HepG2 (cell line): ENCODE measurements at regions not wholly inside any gene's neighbourhood (a gene's known extent, or its start where the extent isn't known, plus 50 kb on each side); places are given as distances from the start of the nearest gene placed in this dataset.
A peak's percentile ranks its signal among the peaks of the same experiment; 100 is the strongest.

Experiments used
- ARNT ChIP-seq: fragments of 450-650 bp; IDR thresholded peaks from 2 replicates; pipeline ENCODE4 v1.6.1; 2017
- FOXA3 ChIP-seq: IDR thresholded peaks from 2 replicates; pipeline ENCODE4 v1.6.1; 2016; ENCODE audit warnings: missing genetic modification reagents, missing compliant biosample characterization
- FOXJ3 ChIP-seq: sonication (generic); formaldehyde crosslinking; IDR thresholded peaks from 2 replicates; pipeline ENCODE4 v1.4.0; 2020; ENCODE audit warnings: missing genetic modification reagents, mild to moderate bottlenecking, borderline replicate concordance
- GMEB2 ChIP-seq: IDR thresholded peaks from 2 replicates; pipeline ENCODE4 v1.6.1; 2016; ENCODE audit warnings: missing biosample characterization, missing genetic modification reagents, low read depth
- GTF2F1 ChIP-seq: fragments of 150-350 bp; IDR thresholded peaks from 2 replicates; pipeline ENCODE4 v1.6.1; 2014; ENCODE audit warnings: low read length
- HBP1 ChIP-seq: IDR thresholded peaks from 2 replicates; pipeline ENCODE4 v1.6.1; 2016; ENCODE audit warnings: low read depth, control low read depth
- KDM4B ChIP-seq: sonication (generic); formaldehyde crosslinking; IDR thresholded peaks from 2 replicates; pipeline ENCODE4 v1.4.0; 2020; ENCODE audit warnings: missing genetic modification reagents
- KLF12 ChIP-seq: sonication (generic); formaldehyde crosslinking; IDR thresholded peaks from 2 replicates; pipeline ENCODE4 v1.4.0; 2020; ENCODE audit warnings: missing genetic modification reagents, borderline replicate concordance
- PRDM4 ChIP-seq: sonication (generic); formaldehyde crosslinking; IDR thresholded peaks from 2 replicates; pipeline ENCODE4 v1.9.0; 2021; ENCODE audit warnings: missing genetic modification reagents, borderline replicate concordance
- RFX3 ChIP-seq: IDR thresholded peaks from 2 replicates; pipeline ENCODE4 v1.6.1; 2016; ENCODE audit warnings: missing biosample characterization, missing genetic modification reagents
- SIN3B ChIP-seq: fragments of 150-350 bp; IDR thresholded peaks from 2 replicates; pipeline ENCODE4 v1.6.1; 2014; ENCODE audit warnings: low read length
- SP5 ChIP-seq: IDR thresholded peaks from 2 replicates; pipeline ENCODE4 v1.6.1; 2016; ENCODE audit warnings: low read depth, borderline replicate concordance
- ZNF235 ChIP-seq: sonication (generic); formaldehyde crosslinking; IDR thresholded peaks from 2 replicates; pipeline ENCODE4 v1.8.1; 2023; ENCODE audit warnings: mild to moderate bottlenecking, missing genetic modification reagents, borderline replicate concordance
- ZNF609 ChIP-seq: sonication (generic); formaldehyde crosslinking; IDR thresholded peaks from 2 replicates; pipeline ENCODE4 v1.4.0; 2020; ENCODE audit warnings: mild to moderate bottlenecking, missing genetic modification reagents, borderline replicate concordance
- ZNF768 ChIP-seq: sonication (generic); formaldehyde crosslinking; IDR thresholded peaks from 2 replicates; pipeline ENCODE4 v1.4.0; 2020; ENCODE audit warnings: missing genetic modification reagents
- ZNF772 ChIP-seq: sonication (generic); formaldehyde crosslinking; IDR thresholded peaks from 2 replicates; pipeline ENCODE4 v1.5.0; 2020; ENCODE audit warnings: mild to moderate bottlenecking, missing genetic modification reagents

GRCh38 chrX:39973810-39974209 lies 123.9 kb downstream of the BCOR start (continued):
- no peak for TF ChIP-seq ZNF235 (CRISPR knock-in tag)
- TF ChIP-seq GTF2F1 = no peak
- no peak for TF ChIP-seq SIN3B
- TF ChIP-seq ZNF768 (CRISPR knock-in tag) = no peak
- no peak for TF ChIP-seq ZNF609 (CRISPR knock-in tag)
- 0 out of 2 replicates have a peak, but pooled peaks have one; percentile 12 for TF ChIP-seq FOXA3 (CRISPR knock-in tag)
- no peak for TF ChIP-seq FOXJ3
- TF ChIP-seq RFX3 (CRISPR knock-in tag) = no peak
- no peak for TF ChIP-seq ARNT
- no peak for TF ChIP-seq PRDM4 (CRISPR knock-in tag)
- TF ChIP-seq GMEB2 (CRISPR knock-in tag) = no peak
- TF ChIP-seq ZNF772 (CRISPR knock-in tag) = no peak
- TF ChIP-seq SP5 (CRISPR knock-in tag) = no peak
- TF ChIP-seq KLF12 (CRISPR knock-in tag) = no peak
- TF ChIP-seq HBP1 (CRISPR knock-in tag) = no peak
- TF ChIP-seq KDM4B (CRISPR knock-in tag) = no peak
- TF ChIP-seq, all 625 proteins: peak for 24
